NT2/D1 (cell line): ENCODE measurements at regions not wholly inside any gene's neighbourhood (a gene's known extent, or its start where the extent isn't known, plus 50 kb on each side); places are given as distances from the start of the nearest gene placed in this dataset.
A peak's percentile ranks its signal among the peaks of the same experiment; 100 is the strongest.

Experiments
- DNase-seq: peaks from one replicate; pipeline ENCODE4 v3.0.0-alpha.2; 2011; ENCODE audit warnings: low read depth, low spot score
- H3K27me3 ChIP-seq: 2 replicates; pipeline ENCODE4 v1.6.0; 2011; ENCODE audit warnings: mild to moderate bottlenecking; ENCODE audit not compliant: insufficient read length, insufficient read depth
- H3K36me3 ChIP-seq: 2 replicates; pipeline ENCODE4 v1.6.1; 2011; ENCODE audit warnings: mild to moderate bottlenecking, low read length, mixed read lengths; ENCODE audit not compliant: insufficient read depth, insufficient read length
- H3K4me1 ChIP-seq: 2 replicates; pipeline ENCODE4 v1.5.1; 2011; ENCODE audit not compliant: insufficient read depth, insufficient read length
- H3K4me3 ChIP-seq: 2 replicates; pipeline ENCODE4 v1.5.1; 2011; ENCODE audit warnings: low read depth; ENCODE audit not compliant: insufficient read length
- H3K9ac ChIP-seq: 2 replicates; pipeline ENCODE4 v1.6.0; 2011; ENCODE audit warnings: low read depth; ENCODE audit not compliant: insufficient read length
- H3K9me3 ChIP-seq: 2 replicates; pipeline ENCODE4 v1.5.1; 2011; ENCODE audit warnings: mild to moderate bottlenecking, low read length; ENCODE audit not compliant: insufficient read depth
- SUZ12 ChIP-seq: IDR thresholded peaks from 2 replicates; pipeline ENCODE4 v1.6.1; 2011; ENCODE audit not compliant: insufficient read length, insufficient read depth; ENCODE audit errors: extremely low read depth
- YY1 ChIP-seq: IDR thresholded peaks from 2 replicates; pipeline ENCODE4 v1.6.1; 2011; ENCODE audit not compliant: insufficient read length, insufficient read depth
- ZNF274 ChIP-seq: IDR thresholded peaks from 2 replicates; pipeline ENCODE4 v1.6.1; 2011; ENCODE audit warnings: mild to moderate bottlenecking, low read depth, low read length

GRCh38 chr2:733495-733894 is 56.3 kb upstream of the TMEM18 start:
- no peak overlapping the region for H3K4me3 ChIP-seq
- no peaks in the 10 kb centered on the region for H3K27me3 ChIP-seq
- DNase-seq, result no peak
- H3K36me3 ChIP-seq, result no peaks in the 10 kb centered on the region
- H3K9ac ChIP-seq, result no peak overlapping the region
- no peaks in the 10 kb centered on the region for H3K9me3 ChIP-seq
- TF ChIP-seq SUZ12, result no peak
- TF ChIP-seq ZNF274, result no peak
- no peak for TF ChIP-seq YY1
- peaks cover 2% of the 10 kb centered on the region for H3K4me1 ChIP-seq

- H3K36me3 ChIP-seq, result no peaks in the 10 kb centered on the region
- no peaks in the 10 kb centered on the region for H3K9me3 ChIP-seq
- no peak overlapping the region for H3K4me3 ChIP-seq
- H3K4me1 ChIP-seq, result peaks cover 2% of the 10 kb centered on the region
- H3K9ac ChIP-seq, result no peak overlapping the region
- no peak for DNase-seq
- TF ChIP-seq YY1 (no peak), ZNF274 (no peak), SUZ12 (no peak)
- H3K27me3 ChIP-seq, result no peaks in the 10 kb centered on the region
Observed at GRCh38 chr2:733001-733400, 55.8 kb upstream of the TMEM18 start.

GRCh38 chr2:731711-732110 is 54.5 kb upstream of the TMEM18 start:
- no peaks in the 10 kb centered on the region for H3K27me3 ChIP-seq
- DNase-seq, result no peak
- H3K4me3 ChIP-seq, result no peak overlapping the region
- peaks cover 2% of the 10 kb centered on the region for H3K4me1 ChIP-seq
- no peak overlapping the region for H3K9ac ChIP-seq
- H3K36me3 ChIP-seq, result no peaks in the 10 kb centered on the region
- no peaks in the 10 kb centered on the region for H3K9me3 ChIP-seq
- TF ChIP-seq YY1 (no peak), SUZ12 (no peak), ZNF274 (no peak)

GRCh38 chr2:729376-729861 is 52.2 kb upstream of the TMEM18 start:
- no peak overlapping the region for H3K9ac ChIP-seq
- H3K9me3 ChIP-seq, result no peaks in the 10 kb centered on the region
- peak; percentile 82 for DNase-seq
- no peaks in the 10 kb centered on the region for H3K36me3 ChIP-seq
- H3K4me1 ChIP-seq, result peaks cover 2% of the 10 kb centered on the region
- H3K27me3 ChIP-seq, result no peaks in the 10 kb centered on the region
- TF ChIP-seq ZNF274 (no peak), SUZ12 (no peak), YY1 (no peak)
- no peak overlapping the region for H3K4me3 ChIP-seq

GRCh38 chr2:728165-728564 is 51.0 kb upstream of the TMEM18 start:
- H3K9me3 ChIP-seq, result no peaks in the 10 kb centered on the region
- no peak for DNase-seq
- TF ChIP-seq ZNF274 (no peak), YY1 (no peak), SUZ12 (no peak)
- H3K36me3 ChIP-seq, result no peaks in the 10 kb centered on the region
- H3K27me3 ChIP-seq, result no peaks in the 10 kb centered on the region
- no peak overlapping the region for H3K4me3 ChIP-seq
- H3K9ac ChIP-seq, result no peak overlapping the region
- H3K4me1 ChIP-seq, result peaks cover 2% of the 10 kb centered on the region

- H3K4me1 ChIP-seq, result peaks cover 2% of the 10 kb centered on the region
- H3K9me3 ChIP-seq, result no peaks in the 10 kb centered on the region
- no peak overlapping the region for H3K4me3 ChIP-seq
- H3K9ac ChIP-seq, result no peak overlapping the region
- H3K27me3 ChIP-seq, result no peaks in the 10 kb centered on the region
- TF ChIP-seq ZNF274 (no peak), YY1 (no peak), SUZ12 (no peak)
- H3K36me3 ChIP-seq, result no peaks in the 10 kb centered on the region
- DNase-seq, result no peak
Observed at GRCh38 chr2:727071-727470, 49.9 kb upstream of the TMEM18 start.
